ENCODE measurements at regions not wholly inside any gene's neighbourhood (a gene's known extent, or its start where the extent isn't known, plus 50 kb on each side); places are given as distances from the start of the nearest gene placed in this dataset.

GRCh38 chrX:95029571-95029970 is 1355.6 kb downstream of the FAM133A start:
- Histone ChIP-seq H3K4me3 (ENCODE audit: low read depth, low read length) (no peak overlapping the region), H3K27ac (no peak overlapping the region), H3K27me3 (ENCODE audit: insufficient read depth, low read depth, severe bottlenecking) (peaks cover 12% of the 10 kb centered on the region), H3K36me3 (no peaks in the 10 kb centered on the region), H3K9me3 (ENCODE audit: severe bottlenecking) (no peaks in the 10 kb centered on the region)
- TF ChIP-seq, protein P1, sequence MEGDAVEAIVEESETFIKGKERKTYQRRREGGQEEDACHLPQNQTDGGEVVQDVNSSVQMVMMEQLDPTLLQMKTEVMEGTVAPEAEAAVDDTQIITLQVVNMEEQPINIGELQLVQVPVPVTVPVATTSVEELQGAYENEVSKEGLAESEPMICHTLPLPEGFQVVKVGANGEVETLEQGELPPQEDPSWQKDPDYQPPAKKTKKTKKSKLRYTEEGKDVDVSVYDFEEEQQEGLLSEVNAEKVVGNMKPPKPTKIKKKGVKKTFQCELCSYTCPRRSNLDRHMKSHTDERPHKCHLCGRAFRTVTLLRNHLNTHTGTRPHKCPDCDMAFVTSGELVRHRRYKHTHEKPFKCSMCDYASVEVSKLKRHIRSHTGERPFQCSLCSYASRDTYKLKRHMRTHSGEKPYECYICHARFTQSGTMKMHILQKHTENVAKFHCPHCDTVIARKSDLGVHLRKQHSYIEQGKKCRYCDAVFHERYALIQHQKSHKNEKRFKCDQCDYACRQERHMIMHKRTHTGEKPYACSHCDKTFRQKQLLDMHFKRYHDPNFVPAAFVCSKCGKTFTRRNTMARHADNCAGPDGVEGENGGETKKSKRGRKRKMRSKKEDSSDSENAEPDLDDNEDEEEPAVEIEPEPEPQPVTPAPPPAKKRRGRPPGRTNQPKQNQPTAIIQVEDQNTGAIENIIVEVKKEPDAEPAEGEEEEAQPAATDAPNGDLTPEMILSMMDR (IDR thresholded peaks at IDR 0.05; ENCODE audit: low read depth, low read length) = no peak
- no peak for DNase-seq

- Histone ChIP-seq H3K4me3 (ENCODE audit: low read depth, low read length) (no peak overlapping the region), H3K27me3 (ENCODE audit: insufficient read depth, low read depth, severe bottlenecking) (peaks cover 30% of the 10 kb centered on the region), H3K36me3 (no peaks in the 10 kb centered on the region), H3K9me3 (ENCODE audit: severe bottlenecking) (no peaks in the 10 kb centered on the region), H3K27ac (no peak overlapping the region)
- TF ChIP-seq, protein P1 (IDR thresholded peaks at IDR 0.05; ENCODE audit: low read depth, low read length) = no peak
- DNase-seq = no peak
These were observed 1366.1 kb downstream of the FAM133A start for GRCh38 chrX:95040104-95040503.

GRCh38 chrX:95044331-95044730 is 1370.3 kb downstream of the FAM133A start:
- Histone ChIP-seq H3K27ac (no peak overlapping the region), H3K9me3 (ENCODE audit: severe bottlenecking) (no peaks in the 10 kb centered on the region), H3K36me3 (no peaks in the 10 kb centered on the region), H3K27me3 (ENCODE audit: insufficient read depth, low read depth, severe bottlenecking) (peaks cover 23% of the 10 kb centered on the region), H3K4me3 (ENCODE audit: low read depth, low read length) (no peak overlapping the region)
- no peak for DNase-seq
- TF ChIP-seq, protein P1 (IDR thresholded peaks at IDR 0.05; ENCODE audit: low read depth, low read length) = no peak

- Histone ChIP-seq H3K27ac (no peak overlapping the region), H3K36me3 (no peaks in the 10 kb centered on the region), H3K9me3 (ENCODE audit: severe bottlenecking) (no peaks in the 10 kb centered on the region), H3K27me3 (ENCODE audit: insufficient read depth, low read depth, severe bottlenecking) (peaks cover 22% of the 10 kb centered on the region), H3K4me3 (ENCODE audit: low read depth, low read length) (no peak overlapping the region)
- DNase-seq = no peak
- TF ChIP-seq, protein P1 (IDR thresholded peaks at IDR 0.05; ENCODE audit: low read depth, low read length) = no peak
These were observed 1382.0 kb downstream of the FAM133A start for GRCh38 chrX:95055991-95056390.

- peaks cover 19% of the 10 kb centered on the region for H3K27me3 ChIP-seq (ENCODE audit: insufficient read depth, low read depth, severe bottlenecking)
- DNase-seq = no peak
- no peaks in the 10 kb centered on the region for H3K36me3 ChIP-seq
- no peak overlapping the region for H3K27ac ChIP-seq
- no peak overlapping the region for H3K4me3 ChIP-seq (ENCODE audit: low read depth, low read length)
- H3K9me3 ChIP-seq (ENCODE audit: severe bottlenecking) = no peaks in the 10 kb centered on the region
- TF ChIP-seq, protein P1 (IDR thresholded peaks at IDR 0.05; ENCODE audit: low read depth, low read length) = no peak
These were observed 1382.9 kb downstream of the FAM133A start for GRCh38 chrX:95056901-95057300.

DNA sequence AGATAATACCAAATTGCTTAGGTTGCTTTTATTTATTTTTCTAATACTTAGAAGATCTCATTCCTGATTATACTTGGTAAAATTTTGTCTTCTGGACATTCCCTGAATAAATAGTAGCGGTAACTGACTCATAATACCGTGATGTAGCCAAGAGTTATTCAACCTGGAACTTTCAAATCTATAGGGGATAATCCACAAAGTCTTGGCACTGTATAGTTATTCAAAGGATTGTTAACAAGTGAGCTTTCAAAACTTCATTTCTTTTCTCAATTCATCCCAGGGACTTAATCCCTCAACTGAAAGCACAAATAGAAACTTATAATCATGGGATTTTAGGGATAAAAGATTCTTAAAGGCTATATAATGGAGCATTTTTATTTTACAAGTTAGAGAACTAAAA is 1383.3 kb downstream of the FAM133A start:
- TF ChIP-seq, protein P1 (IDR thresholded peaks at IDR 0.05; ENCODE audit: low read depth, low read length) = no peak
- H3K4me3 ChIP-seq (ENCODE audit: low read depth, low read length) = no peak overlapping the region
- H3K36me3 ChIP-seq = no peaks in the 10 kb centered on the region
- H3K27me3 ChIP-seq (ENCODE audit: insufficient read depth, low read depth, severe bottlenecking) = peaks cover 19% of the 10 kb centered on the region
- DNase-seq = no peak
- no peak overlapping the region for H3K27ac ChIP-seq
- no peaks in the 10 kb centered on the region for H3K9me3 ChIP-seq (ENCODE audit: severe bottlenecking)
